ENCODE measurements at regions not wholly inside any gene's neighbourhood (a gene's known extent, or its start where the extent isn't known, plus 50 kb on each side); places are given as distances from the start of the nearest gene placed in this dataset.
"Not testable (repeated sequence)": the region's sequence is repeated elsewhere in the genome, so short reads cannot be mapped to it uniquely, and the experiment has no call there.

DNA sequence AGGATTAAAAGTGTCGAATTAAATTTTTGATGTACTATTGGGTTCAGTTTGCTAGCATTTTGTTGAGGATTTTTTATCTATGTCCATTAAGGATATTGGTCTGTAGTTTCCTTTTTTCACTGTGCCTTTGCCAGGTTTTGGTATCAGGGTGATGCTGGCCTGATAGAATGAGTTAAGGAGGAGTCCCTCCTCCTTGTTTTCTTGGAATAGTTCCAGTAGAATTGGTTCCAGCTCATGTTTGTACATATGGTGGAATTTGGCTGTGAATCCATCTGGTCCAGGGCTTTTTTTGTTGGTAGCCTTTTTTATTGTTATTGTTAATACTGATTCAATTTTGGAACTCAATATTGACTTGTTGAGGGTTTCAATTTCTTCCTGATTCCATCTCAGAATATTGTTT, 141.8 kb downstream of the SIM1 start:
- DNase-seq: no peak

DNA sequence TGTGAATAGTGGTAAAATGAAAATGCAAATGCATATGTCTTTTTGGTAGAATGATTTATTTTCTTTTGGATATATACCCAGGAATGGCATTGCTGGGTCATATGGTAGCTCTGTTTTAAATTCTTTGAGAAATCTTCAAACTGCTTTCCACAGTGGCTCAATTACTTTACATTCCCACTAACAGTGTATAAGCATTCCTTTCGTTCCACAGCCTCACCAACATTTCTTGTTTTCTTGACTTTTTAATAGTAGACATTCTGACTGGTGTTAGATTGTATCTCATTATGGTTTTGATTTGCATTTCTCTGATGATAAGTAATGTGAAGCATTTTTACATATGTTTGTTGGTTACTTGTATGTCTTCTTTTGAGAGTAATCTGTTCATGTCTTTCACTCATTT, 144.0 kb downstream of the SIM1 start:
- DNase-seq: no peak

DNA sequence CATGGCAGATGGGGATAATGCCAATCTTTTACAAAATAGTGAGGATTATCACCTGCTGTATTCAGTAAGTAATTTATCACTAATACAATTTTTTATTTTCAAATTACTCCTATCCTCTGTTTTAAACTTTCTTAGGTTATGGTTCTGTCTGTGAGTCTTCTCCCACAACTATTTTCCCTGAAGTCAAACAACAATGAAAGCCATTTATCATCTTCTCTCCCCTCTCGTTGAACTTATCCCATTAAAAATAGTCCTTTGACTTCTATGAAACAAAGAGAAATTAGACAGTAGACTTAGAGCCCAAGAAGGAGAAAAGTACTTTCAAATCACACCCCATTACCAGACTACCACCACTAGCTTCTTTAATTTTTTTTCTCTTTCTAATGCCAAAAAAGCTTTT, 147.7 kb downstream of the SIM1 start:
- no peak for DNase-seq

DNA sequence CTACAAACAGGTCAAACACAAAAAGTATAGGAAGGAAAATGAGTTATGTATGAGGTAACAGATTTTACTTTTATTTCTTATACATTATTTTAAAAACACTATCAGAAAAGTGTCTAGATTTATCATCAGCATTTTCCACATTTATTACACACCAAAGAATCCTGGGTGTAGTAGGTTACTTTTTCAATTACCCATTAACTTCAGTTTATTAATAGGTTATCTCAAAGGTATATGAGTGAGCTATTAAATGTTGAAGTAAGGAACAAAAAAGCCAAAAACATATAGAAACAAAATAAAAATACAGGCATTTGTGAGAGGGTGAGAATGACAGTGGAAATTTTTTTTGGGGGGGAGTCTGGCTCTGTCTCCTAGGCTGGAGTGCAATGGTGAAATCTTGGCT, 150.5 kb downstream of the SIM1 start:
- no peak for DNase-seq

DNA sequence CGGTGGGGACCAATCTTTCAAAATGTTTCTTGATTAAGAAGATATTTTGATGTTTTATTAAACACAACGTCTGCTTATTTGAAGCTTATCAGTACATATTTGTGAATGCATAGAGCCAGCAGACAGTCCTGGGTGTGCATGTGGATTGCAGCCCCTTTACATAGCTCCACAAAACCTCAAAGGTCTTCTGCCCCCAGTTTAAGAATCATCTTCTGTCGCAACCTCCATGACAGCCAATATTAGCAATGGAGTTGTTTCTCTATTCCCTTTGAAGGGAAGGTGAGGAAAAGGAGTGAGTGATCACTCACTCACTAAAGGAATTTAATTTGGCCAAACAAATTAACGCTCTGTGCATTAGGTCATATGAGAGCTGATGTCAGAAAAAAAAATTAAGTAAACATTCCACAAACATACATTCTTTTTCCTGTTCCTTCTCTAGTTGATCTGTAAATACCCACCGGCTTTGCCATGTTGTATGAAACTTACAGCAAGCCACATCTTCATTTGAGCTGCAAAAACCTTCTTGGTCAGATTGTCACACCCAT, 152.9 kb downstream of the SIM1 start:
- no peak for DNase-seq

DNA sequence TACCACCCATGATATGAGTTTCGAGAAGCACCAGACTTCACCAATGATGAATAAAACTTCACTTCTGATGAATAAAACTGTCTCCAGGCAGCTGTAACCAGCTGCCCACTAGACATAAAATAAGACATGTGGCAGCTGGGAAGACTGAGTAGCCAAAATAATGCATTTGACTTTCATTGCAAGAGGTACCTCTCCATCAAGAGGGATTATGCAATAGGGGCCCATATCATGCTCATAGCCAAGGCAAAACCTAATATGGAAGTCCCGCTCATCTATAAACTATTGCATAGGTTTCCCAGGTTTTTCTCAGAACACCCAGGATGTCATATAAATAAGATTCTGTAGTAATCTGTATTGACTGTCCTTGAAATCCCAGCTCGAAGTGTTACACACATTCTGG, 155.5 kb downstream of the SIM1 start:
- no peak for DNase-seq

DNA sequence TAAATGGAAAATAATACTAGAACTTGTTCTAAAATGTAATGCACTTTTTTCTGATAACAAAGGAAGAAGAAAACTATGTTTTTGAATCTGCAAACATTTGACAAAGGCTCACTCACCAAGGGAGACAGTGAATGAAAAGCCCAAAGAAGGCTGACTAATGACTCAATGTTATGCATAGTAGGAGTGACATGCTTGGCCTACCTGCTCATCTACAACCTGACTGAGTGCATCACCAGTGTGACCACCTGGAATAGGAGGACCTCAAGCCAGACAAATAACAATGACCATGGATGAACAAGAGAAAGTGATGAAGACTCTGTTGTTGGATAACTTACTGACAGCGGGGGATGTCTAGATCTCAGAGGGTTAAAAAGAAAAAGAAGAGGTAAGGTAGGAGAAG, 157.2 kb downstream of the SIM1 start:
- no peak for DNase-seq

DNA sequence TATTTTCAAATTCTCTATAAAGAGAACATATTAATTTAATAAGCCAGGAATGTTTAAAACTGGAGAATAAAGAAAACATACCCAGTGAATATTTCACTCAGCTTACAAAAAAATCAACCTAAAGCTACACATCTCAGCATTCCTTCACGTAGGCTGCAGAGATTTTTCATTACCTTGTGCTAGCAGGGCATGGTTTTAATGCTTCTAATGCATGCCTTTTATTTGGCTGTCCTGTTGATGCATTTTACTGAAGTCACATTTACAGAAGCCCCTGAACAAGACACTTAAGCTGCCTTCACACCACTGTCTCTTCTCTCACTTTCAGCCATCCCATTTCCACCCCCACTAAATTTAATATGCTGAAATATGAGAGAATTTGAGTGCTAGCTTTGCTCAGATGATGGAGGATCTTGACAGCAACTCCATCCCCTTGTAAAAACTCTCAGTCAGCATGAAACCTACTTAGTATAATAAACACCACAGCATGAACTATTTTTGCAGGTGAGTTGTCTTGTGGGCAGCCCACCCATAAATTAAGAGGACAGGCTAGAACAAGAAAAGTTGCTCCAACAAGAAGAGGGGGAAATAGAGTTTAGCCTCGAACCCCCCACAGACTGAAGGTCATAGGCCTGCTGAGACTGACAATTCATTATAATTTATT, 159.4 kb downstream of the SIM1 start:
- DNase-seq: no peak

DNA sequence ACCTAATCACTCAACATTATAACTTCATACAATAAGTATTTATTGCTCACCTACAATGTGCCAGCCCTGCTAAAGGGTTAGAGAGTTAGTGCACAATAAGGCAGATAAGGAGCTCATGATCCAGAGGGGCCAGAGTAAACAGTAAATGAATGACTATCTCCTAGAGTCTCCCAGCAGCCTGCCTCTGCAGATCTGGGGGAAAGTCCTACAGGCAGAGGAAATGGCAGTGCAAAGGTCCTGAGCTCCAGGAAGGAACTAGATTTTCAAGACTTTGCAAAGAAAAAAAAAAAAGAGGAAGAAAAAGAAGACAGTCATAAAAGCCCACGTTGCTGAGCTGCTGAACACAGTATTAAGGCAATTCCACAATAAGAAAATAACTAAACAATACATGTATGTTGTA, 160.1 kb downstream of the SIM1 start:
- no peak for DNase-seq

DNA sequence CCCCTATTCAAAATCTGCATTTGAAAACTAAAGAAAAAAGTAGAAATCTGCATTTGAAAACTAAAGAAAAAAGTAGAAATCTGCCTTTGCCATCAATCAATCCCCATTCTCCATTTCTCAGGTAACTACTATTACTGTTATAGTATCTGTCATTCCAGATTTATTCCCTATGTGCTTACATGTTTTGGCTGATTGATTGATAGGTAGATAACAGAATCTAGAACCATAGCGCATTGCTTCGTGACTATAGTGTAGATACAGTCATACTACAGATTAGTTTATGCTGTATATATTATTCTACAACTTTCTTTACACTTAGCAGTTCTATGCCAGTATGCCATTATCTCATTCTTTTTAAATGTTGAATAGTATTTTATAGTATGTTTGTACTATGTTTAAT, 163.0 kb downstream of the SIM1 start:
- no peak for DNase-seq

DNA sequence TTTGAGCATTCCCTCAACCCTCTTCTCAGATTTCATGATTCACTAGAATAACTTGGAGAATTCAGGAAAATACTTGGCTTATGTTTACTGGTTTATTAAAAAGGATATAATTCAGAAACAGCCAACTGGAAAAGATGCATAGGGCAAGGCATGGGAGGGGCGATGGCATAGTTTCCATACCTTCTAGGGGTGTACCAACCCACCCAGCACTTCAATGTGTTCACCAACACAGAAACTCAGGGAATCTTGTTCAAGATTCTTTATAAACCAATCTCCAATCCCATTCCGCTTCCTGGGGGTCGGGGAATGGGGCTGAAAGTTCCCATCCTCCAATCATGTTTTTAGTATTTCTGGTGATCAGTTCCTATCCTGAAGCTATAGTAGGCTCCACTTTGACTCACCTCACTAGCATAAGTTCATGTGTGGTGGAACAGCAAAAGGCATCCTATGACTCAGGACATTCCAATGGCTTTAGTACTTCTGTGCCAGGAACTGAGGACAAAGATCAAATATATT, 164.4 kb downstream of the SIM1 start:
- DNase-seq: no peak

DNA sequence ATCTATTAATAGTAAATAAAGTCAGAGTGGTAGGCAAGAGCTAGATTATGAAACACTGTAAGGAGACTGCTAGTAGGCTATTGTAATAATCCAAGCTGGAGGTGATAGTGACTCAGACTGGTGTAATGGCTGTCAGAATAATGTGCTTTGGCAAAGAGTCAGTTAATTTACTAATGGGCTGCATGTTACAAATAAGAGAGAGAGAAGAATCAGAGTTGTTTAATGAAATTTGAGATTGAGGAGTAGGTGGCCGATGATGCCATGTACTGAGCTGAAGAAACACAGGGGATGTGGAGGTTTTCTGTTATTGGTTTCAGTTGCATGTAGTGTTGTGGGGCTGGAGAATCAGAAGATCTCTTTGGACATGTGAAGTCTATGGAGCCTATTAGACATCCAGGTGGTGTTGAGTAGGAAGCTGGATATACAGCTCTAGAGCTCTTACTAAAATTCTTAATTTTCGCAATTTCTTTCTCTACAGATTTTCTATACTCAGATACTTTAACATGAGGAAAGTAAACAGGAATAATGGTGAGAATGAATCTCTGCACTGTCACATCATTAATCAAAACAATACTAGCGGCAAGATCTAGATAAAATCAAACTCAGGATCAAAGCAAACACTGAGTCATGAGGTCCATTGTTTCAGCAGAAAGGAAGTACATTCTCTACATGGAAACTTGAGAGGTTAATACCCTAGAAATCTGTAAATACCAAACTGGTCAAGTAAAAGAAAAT, 167.7 kb downstream of the SIM1 start:
- no peak for DNase-seq

DNA sequence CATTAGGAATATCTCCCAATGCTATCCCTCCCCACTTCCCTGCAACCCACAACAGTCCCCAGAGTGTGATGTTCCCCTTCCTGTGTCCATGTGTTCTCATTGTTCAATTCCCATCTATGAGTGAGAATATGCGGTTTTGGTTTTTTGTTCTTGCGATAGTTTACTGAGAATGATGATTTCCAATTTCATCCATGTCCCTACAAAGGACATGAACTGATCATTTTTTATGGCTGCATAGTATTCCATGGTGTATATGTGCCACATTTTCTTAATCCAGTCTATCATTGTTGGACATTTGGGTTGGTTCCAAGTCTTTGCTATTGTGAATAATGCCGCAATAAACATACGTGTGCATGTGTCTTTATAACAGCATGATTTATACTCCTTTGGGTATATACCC, 169.5 kb downstream of the SIM1 start:
- not testable (repeated sequence) for DNase-seq

DNA sequence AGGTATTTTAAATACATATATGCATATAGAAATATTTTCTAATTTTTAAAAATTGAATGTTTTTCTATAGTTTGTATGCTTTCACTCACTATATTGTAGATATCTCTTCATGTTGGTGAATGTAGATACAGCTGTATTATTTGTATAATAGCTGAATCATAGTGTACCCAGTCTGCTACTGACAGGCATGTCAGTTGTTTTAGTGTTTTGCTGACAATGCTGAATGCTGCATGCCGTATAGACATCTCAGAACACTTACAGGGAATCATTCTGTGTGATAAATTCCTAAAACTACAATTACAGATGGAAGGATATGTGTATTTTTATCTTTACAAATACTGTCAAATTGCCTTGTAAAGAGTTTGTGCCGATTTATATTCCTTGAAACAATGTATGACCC, 175.4 kb downstream of the SIM1 start:
- DNase-seq: no peak

DNA sequence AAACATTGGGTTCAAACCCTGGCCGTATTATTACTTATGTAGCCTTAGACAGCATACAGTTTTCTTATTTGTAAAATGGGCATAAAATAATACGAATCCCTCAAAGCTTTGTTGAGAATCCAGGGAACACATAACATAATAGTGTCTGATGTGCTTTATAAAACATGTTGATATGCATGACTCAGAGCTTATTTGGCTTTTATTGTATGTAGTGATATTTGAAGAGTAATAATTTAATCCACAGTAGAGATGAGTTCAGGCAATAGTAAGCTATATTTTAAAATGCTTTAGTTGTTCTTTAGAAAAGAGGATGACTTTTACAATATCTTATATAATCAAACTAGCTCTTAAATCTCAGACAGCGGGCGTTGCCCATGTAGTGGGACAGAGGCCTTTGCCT, 176.4 kb downstream of the SIM1 start:
- no peak for DNase-seq

DNA sequence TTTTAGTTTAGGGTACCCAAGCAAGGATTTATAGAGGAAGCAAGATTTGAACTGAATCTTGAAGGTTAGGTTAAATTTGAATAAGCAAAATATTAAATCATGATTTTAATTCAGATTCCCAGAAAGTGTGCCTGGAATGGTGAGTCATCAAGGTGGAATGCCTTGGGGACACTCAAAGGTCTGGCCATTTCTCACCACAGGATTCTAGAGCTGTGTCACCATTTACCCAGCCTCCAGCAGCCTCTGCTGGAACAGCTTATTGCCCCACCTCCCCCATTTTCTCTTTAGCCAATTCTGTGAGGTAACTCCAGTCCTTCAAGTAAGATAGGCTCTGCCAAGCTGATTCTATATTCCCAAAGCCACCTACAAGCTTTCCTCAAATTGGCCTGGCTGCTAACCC, 181.4 kb downstream of the SIM1 start:
- DNase-seq: no peak

DNA sequence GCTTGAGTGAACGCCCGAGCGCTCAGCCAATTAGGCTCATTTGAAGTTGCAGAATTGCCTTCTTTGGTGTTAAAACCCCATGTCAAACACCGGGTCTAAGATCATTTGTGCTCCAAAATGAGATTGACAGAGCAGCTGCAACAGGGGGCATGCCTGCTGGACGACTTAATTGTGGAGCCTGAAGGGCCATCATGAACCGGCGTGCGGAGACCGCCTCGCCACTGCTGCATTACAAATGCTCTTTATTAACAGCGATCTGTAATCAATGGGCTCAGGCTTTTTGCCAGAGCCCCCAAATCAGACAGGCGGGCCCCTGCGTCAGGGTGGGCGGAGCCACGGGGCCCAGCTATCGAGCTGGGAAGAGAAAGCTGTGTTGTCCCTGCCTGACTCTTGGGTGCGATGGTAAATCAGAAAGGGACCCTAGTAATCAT, 183.2 kb downstream of the SIM1 start:
- DNase-seq: no peak

DNA sequence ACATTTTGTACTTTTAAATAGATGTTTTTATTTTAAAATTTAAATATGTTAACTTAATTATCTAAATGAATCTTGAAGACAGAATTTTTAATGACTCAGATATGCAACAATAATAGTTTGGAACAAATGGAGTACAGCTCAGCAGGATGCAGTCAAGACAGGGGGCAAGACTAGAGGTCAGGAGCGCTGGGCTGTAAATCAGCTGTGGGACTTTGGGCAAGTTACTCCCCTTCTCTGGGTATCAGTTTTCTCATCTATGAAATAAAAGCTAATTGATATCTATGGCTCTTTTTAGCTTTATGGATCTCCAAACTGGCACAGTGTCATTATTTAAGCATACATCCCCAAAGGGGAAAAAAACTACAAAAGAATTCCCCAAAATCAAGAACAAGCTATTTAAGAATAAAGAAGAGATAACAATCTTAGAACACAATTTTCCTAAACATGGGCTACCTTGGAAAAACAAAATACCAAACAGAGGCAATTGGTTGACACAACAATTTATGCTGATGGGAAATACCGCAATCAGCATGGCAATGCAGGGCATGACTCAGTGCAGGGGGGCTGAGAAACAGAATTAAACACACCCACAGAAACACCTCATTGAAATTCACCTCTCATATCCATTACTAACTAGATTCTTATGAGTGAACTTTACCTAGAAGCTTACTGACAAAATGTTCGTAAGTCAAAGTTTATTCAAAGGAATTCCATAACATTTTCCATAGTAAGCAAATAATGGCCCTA, 188.2 kb downstream of the SIM1 start:
- DNase-seq: no peak

DNA sequence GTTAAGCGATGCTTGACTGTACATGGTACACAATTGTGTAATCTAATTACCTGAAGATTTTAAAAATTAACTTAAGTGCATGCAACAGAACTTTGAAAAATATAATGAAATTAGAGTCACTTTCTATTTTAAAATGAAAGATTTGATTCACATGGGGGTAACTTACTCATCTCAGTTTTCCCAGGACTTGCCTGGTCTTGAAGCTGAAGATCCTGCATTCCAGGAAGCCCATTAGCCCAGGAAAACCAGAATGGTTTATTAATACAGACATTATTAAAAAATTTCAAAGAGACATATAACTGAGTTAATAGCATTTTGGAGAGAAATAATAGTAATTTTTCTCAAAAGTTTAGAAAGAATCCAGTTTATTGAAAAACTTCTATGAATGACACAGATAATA, 190.6 kb downstream of the SIM1 start:
- no peak for DNase-seq

DNA sequence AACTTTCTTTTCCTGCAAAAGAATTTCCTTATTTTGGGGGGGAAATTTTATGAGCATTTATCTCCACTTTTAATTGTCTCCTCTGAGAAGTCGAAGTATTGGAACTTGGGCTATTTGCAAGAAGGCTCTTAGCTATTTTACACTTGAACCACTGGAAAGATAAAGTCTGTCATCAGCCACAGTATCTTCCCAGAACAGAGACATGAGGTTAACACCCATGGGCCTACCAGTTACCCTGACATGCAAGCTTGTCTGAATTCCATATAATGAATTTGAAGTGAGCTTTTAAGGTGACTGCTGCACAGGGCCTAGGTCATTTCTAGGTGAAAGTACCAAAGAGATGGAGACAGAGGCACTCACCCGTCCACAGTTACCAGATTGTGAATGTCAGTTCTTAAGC, 193.1 kb downstream of the SIM1 start:
- DNase-seq: no peak

DNA sequence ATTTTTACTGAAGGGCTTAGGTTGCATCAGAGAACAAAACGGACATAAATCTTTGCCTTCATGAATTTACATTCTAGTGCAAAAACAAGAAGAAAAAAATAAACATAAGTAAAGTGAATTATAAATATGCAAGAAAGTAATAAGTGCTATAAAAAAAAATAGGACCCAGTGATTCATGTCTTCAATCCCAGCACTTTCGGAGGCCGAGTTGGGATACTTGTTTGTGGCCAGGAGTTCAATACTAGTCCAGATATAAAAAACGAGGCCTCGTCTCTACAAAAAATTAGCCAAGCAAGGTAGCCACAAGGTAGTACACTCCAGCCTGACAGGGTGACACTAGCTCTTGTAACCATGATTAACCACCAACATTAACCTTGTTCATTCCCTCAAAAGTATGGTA, 193.5 kb downstream of the SIM1 start:
- DNase-seq: no peak

DNA sequence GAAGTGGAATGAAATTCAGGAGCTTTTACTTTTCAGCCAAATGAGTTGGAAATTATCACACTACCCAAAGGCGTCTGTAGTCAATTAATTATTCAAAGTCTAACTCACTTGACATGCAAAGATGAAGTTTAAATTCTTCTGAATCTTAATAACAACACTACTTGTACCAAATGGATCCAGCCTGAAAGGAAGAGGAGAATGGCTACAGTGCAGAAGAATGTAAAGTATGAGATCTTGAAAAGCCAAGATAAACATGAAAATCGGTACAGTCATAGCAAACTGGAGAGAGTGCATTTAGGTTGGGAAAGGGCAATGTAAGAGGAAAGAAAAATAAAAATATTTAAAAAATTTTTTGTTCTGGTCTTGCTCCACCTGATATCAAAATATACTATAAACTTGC, 195.5 kb downstream of the SIM1 start:
- no peak for DNase-seq

DNA sequence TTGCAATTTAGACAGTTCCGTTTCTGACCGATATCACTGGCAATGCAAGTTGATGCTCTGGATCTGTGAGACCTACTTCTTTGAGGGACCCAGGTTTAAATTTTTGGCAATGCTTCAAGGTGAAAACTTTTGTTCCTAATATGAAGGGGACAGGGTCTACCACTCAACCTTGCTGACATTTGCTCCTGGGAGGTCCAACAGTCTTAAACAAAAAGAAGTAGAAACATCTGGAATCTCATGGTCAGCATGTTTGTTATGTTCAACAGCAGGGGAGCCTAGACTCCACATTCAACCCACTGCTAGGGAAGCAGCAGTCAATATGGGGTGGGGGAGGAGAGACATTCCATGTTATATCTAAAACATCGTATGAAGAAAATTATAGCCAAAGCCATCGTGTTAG, 196.4 kb downstream of the SIM1 start:
- DNase-seq: no peak

DNA sequence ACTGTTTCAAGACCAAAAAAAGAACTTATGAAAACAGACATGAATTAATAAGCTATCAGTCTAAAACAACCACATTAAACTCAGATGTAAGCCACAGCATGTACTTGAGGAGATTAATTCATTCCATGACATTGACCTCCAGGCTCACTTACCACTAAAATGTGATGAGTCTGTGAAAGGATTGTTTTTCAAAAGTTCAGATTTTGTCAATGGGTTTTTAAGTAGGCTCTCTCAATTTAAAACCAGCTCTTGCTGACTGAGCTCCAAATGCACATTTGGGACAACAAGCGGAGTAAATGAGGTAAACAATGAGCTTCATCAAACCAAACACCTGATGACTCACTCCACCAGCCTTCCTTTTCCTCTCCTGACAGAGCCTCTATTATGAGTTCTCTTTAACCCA, 197.0 kb downstream of the SIM1 start:
- DNase-seq: no peak
